DND-41 (cell line): ENCODE measurements at regions not wholly inside any gene's neighbourhood (a gene's known extent, or its start where the extent isn't known, plus 50 kb on each side); places are given as distances from the start of the nearest gene placed in this dataset.

Source experiments
- ATAC-seq: fragments of 200-7000 bp; cut with Tn5 transposase; 3 replicates; pipeline ENCODE4 v1.9.1; 2021; ENCODE audit warnings: low read depth; ENCODE audit not compliant: insufficient read depth
- DNase-seq: peaks from one replicate; pipeline ENCODE4 v3.0.0-alpha.2; 2020
- H2AFZ ChIP-seq: 2 replicates; pipeline ENCODE4 v1.6.0; 2012; ENCODE audit warnings: low read depth, low read length
- H3K27ac ChIP-seq: 2 replicates; pipeline ENCODE4 v1.5.1; 2012; ENCODE audit warnings: low read length, inconsistent platforms
- H3K27me3 ChIP-seq: fragments of 200-600 bp; sonication (generic); 2 replicates; pipeline ENCODE4 v1.6.0; 2012; ENCODE audit warnings: low read length, mild to moderate bottlenecking, inconsistent platforms; ENCODE audit not compliant: insufficient read depth, poor library complexity
- H3K36me3 ChIP-seq: 2 replicates; pipeline ENCODE4 v1.5.1; 2012; ENCODE audit warnings: low read length, inconsistent platforms; ENCODE audit not compliant: insufficient read depth
- H3K4me1 ChIP-seq: 2 replicates; pipeline ENCODE4 v1.5.1; 2012; ENCODE audit warnings: mild to moderate bottlenecking, low read length; ENCODE audit not compliant: insufficient read depth
- H3K4me2 ChIP-seq: 2 replicates; pipeline ENCODE4 v1.6.0; 2012; ENCODE audit warnings: mild to moderate bottlenecking, moderate library complexity, low read length, inconsistent platforms; ENCODE audit not compliant: insufficient read depth
- H3K4me3 ChIP-seq, 2 experiments: fragments of 200-600 bp in 1 of 2; shearing (Covaris generic) in 1 of 2; 2 replicates each; pipeline ENCODE4 v1.5.1; 2012 to 2016; ENCODE audit warnings: inconsistent platforms in 2 of 2, low read length in 2 of 2, mild to moderate bottlenecking in 2 of 2, low read depth in 1 of 2, moderate library complexity in 1 of 2
- H3K79me2 ChIP-seq: 2 replicates; pipeline ENCODE4 v1.6.0; 2012; ENCODE audit warnings: low read length, inconsistent platforms; ENCODE audit not compliant: insufficient read depth
- H3K9ac ChIP-seq: 2 replicates; pipeline ENCODE4 v1.6.0; 2012; ENCODE audit warnings: low read depth, mild to moderate bottlenecking, inconsistent platforms, low read length, moderate library complexity
- H3K9me3 ChIP-seq: 2 replicates; pipeline ENCODE4 v1.5.1; 2012; ENCODE audit warnings: low read length, moderate library complexity, mild to moderate bottlenecking, inconsistent platforms; ENCODE audit not compliant: insufficient read depth, severe bottlenecking
- H4K20me1 ChIP-seq: 2 replicates; pipeline ENCODE4 v1.6.0; 2012; ENCODE audit warnings: low read length; ENCODE audit not compliant: insufficient read depth
- EZH2 ChIP-seq: IDR thresholded peaks from 3 replicates; pipeline ENCODE4 v1.6.1; 2012; ENCODE audit warnings: borderline replicate concordance, low read depth, mild to moderate bottlenecking, moderate library complexity, low read length, inconsistent platforms; ENCODE audit not compliant: severe bottlenecking
- TF ChIP-seq, protein P1 (sequence below): IDR thresholded peaks from 2 replicates; pipeline ENCODE4 v1.5.1; 2012; ENCODE audit warnings: borderline replicate concordance, low read length, moderate library complexity, mild to moderate bottlenecking; ENCODE audit not compliant: poor library complexity, severe bottlenecking; ENCODE audit errors: extremely low read depth

GRCh38 chr10:124159153-124159552, 65.8 kb upstream of the CHST15 start:
- Histone ChIP-seq H3K9ac (no peak overlapping the region), H3K79me2 (no peaks in the 10 kb centered on the region), H3K4me1 (peaks cover 8% of the 10 kb centered on the region), H3K9me3 (peaks cover 5% of the 10 kb centered on the region), H3K4me2 (no peak overlapping the region), H3K27ac (no peak overlapping the region), H4K20me1 (no peaks in the 10 kb centered on the region), H2AFZ (no peak overlapping the region), H3K4me3 (no peak overlapping the region), H3K36me3 (no peaks in the 10 kb centered on the region), H3K27me3 (no peaks in the 10 kb centered on the region)
- DNase-seq (no peak), ATAC-seq (no peak)
- TF ChIP-seq, protein P1, sequence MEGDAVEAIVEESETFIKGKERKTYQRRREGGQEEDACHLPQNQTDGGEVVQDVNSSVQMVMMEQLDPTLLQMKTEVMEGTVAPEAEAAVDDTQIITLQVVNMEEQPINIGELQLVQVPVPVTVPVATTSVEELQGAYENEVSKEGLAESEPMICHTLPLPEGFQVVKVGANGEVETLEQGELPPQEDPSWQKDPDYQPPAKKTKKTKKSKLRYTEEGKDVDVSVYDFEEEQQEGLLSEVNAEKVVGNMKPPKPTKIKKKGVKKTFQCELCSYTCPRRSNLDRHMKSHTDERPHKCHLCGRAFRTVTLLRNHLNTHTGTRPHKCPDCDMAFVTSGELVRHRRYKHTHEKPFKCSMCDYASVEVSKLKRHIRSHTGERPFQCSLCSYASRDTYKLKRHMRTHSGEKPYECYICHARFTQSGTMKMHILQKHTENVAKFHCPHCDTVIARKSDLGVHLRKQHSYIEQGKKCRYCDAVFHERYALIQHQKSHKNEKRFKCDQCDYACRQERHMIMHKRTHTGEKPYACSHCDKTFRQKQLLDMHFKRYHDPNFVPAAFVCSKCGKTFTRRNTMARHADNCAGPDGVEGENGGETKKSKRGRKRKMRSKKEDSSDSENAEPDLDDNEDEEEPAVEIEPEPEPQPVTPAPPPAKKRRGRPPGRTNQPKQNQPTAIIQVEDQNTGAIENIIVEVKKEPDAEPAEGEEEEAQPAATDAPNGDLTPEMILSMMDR = no peak
- TF ChIP-seq EZH2 = no peak

- TF ChIP-seq, protein P1 = no peak
- TF ChIP-seq EZH2 = no peak
- no peaks in the 10 kb centered on the region for H3K27me3 ChIP-seq
- no peak overlapping the region; the same call in 1 of the 2 replicates for H3K27ac ChIP-seq
- H3K4me2 ChIP-seq = no peak overlapping the region
- H2AFZ ChIP-seq = no peak overlapping the region
- H3K36me3 ChIP-seq = no peaks in the 10 kb centered on the region
- peaks cover 13% of the 10 kb centered on the region for H3K4me1 ChIP-seq
- H3K79me2 ChIP-seq = no peaks in the 10 kb centered on the region
- H3K9me3 ChIP-seq = peaks cover 5% of the 10 kb centered on the region
- no peak for DNase-seq
- H3K4me3 ChIP-seq = no peak overlapping the region
- no peak for ATAC-seq
- no peak overlapping the region for H3K9ac ChIP-seq
- no peaks in the 10 kb centered on the region for H4K20me1 ChIP-seq
These were observed 65.2 kb upstream of the CHST15 start for GRCh38 chr10:124158592-124158991.

- H4K20me1 ChIP-seq = no peaks in the 10 kb centered on the region
- H3K79me2 ChIP-seq = no peaks in the 10 kb centered on the region
- H3K4me1 ChIP-seq = peaks cover 26% of the 10 kb centered on the region
- H3K9ac ChIP-seq = no peak overlapping the region
- no peaks in the 10 kb centered on the region for H3K36me3 ChIP-seq
- TF ChIP-seq EZH2 = no peak
- TF ChIP-seq, protein P1 = no peak
- H3K4me2 ChIP-seq = no peak overlapping the region
- ATAC-seq (no peak), DNase-seq (no peak)
- no peak overlapping the region for H3K27ac ChIP-seq
- H3K27me3 ChIP-seq = no peaks in the 10 kb centered on the region
- H3K4me3 ChIP-seq = no peak overlapping the region
- H3K9me3 ChIP-seq = peaks cover 5% of the 10 kb centered on the region
- H2AFZ ChIP-seq = no peak overlapping the region
These were observed 63.9 kb upstream of the CHST15 start for GRCh38 chr10:124157271-124157681.
